ENCODE measurements at regions not wholly inside any gene's neighbourhood (a gene's known extent, or its start where the extent isn't known, plus 50 kb on each side); places are given as distances from the start of the nearest gene placed in this dataset.

GRCh38 chr9:80359941-80360881 lies 788.4 kb downstream of the TLE4 start:
- Histone ChIP-seq H3K9ac (ENCODE audit: control insufficient read depth, extremely low read depth, insufficient read depth, low read length) (no peak overlapping the region), H2AFZ (ENCODE audit: control insufficient read depth, low read length) (no peak overlapping the region), H3K79me2 (ENCODE audit: control insufficient read depth, insufficient read depth, low read length) (no peaks in the 10 kb centered on the region), H3K4me2 (ENCODE audit: control insufficient read depth, extremely low read depth, insufficient read depth, low read depth, low read length) (no peak overlapping the region), H3K4me3 (ENCODE audit: control insufficient read depth in 2 of 3, extremely low read depth in 1 of 3, insufficient read depth in 2 of 3, low read depth in 1 of 3, low read length in 3 of 3) (no peak overlapping the region), H3K36me3 (ENCODE audit: control insufficient read depth in 2 of 2, extremely low read depth in 1 of 2, insufficient read depth in 2 of 2, low read length in 2 of 2) (no peaks in the 10 kb centered on the region), H3K9me3 (ENCODE audit: control insufficient read depth, low read depth, low read length) (no peaks in the 10 kb centered on the region), H3K4me1 (ENCODE audit: control insufficient read depth, extremely low read depth, insufficient read depth, low read length) (no peaks in the 10 kb centered on the region), H3K27ac (ENCODE audit: control insufficient read depth, insufficient read depth, low read length) (no peak overlapping the region), H4K20me1 (ENCODE audit: control insufficient read depth, extremely low read depth, insufficient read depth, low read length) (no peaks in the 10 kb centered on the region), H3K9me1 (ENCODE audit: control insufficient read depth, extremely low read depth, insufficient read depth, low read length) (no peaks in the 10 kb centered on the region), H3K27me3 (ENCODE audit: control insufficient read depth, extremely low read depth, insufficient read depth, low read length) (no peaks in the 10 kb centered on the region)
- FAIRE-seq (no peak), DNase-seq (ENCODE audit: low read depth, low spot score) (no peak)
- TF ChIP-seq, protein P1, sequence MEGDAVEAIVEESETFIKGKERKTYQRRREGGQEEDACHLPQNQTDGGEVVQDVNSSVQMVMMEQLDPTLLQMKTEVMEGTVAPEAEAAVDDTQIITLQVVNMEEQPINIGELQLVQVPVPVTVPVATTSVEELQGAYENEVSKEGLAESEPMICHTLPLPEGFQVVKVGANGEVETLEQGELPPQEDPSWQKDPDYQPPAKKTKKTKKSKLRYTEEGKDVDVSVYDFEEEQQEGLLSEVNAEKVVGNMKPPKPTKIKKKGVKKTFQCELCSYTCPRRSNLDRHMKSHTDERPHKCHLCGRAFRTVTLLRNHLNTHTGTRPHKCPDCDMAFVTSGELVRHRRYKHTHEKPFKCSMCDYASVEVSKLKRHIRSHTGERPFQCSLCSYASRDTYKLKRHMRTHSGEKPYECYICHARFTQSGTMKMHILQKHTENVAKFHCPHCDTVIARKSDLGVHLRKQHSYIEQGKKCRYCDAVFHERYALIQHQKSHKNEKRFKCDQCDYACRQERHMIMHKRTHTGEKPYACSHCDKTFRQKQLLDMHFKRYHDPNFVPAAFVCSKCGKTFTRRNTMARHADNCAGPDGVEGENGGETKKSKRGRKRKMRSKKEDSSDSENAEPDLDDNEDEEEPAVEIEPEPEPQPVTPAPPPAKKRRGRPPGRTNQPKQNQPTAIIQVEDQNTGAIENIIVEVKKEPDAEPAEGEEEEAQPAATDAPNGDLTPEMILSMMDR (optimal IDR thresholded peaks at IDR 0.05 in 1 of 3, IDR thresholded peaks at IDR 0.05 in 1 of 3, conservative IDR thresholded peaks at IDR 0.05 in 1 of 3; ENCODE audit: extremely low read depth in 1 of 3, insufficient read depth in 2 of 3, low read length in 3 of 3) = no peak
- TF ChIP-seq EZH2 (IDR thresholded peaks at IDR 0.05; ENCODE audit: low read length) = no peak
- dilution Hi-C loops (cut with MboI; ENCODE audit: extremely low pct_ligation_motif_present, low sequenced_read_pairs) = no loop called here

GRCh38 chr9:80359291-80359690 lies 787.5 kb downstream of the TLE4 start:
- no peak overlapping the region for H3K27ac ChIP-seq (ENCODE audit: control insufficient read depth, insufficient read depth, low read length)
- no peak for DNase-seq (ENCODE audit: low read depth, low spot score)
- H3K9me1 ChIP-seq (ENCODE audit: control insufficient read depth, extremely low read depth, insufficient read depth, low read length) = no peaks in the 10 kb centered on the region
- dilution Hi-C loops (cut with MboI; ENCODE audit: extremely low pct_ligation_motif_present, low sequenced_read_pairs) = no loop called here
- no peak overlapping the region for H3K9ac ChIP-seq (ENCODE audit: control insufficient read depth, extremely low read depth, insufficient read depth, low read length)
- H3K36me3 ChIP-seq (ENCODE audit: control insufficient read depth in 2 of 2, extremely low read depth in 1 of 2, insufficient read depth in 2 of 2, low read length in 2 of 2) = no peaks in the 10 kb centered on the region
- no peak for FAIRE-seq
- H3K9me3 ChIP-seq (ENCODE audit: control insufficient read depth, low read depth, low read length) = no peaks in the 10 kb centered on the region
- no peaks in the 10 kb centered on the region for H3K79me2 ChIP-seq (ENCODE audit: control insufficient read depth, insufficient read depth, low read length)
- H3K4me1 ChIP-seq (ENCODE audit: control insufficient read depth, extremely low read depth, insufficient read depth, low read length) = no peaks in the 10 kb centered on the region
- no peaks in the 10 kb centered on the region for H3K27me3 ChIP-seq (ENCODE audit: control insufficient read depth, extremely low read depth, insufficient read depth, low read length)
- H3K4me3 ChIP-seq (ENCODE audit: control insufficient read depth in 2 of 3, extremely low read depth in 1 of 3, insufficient read depth in 2 of 3, low read depth in 1 of 3, low read length in 3 of 3) = no peak overlapping the region
- H2AFZ ChIP-seq (ENCODE audit: control insufficient read depth, low read length) = no peak overlapping the region
- H4K20me1 ChIP-seq (ENCODE audit: control insufficient read depth, extremely low read depth, insufficient read depth, low read length) = no peaks in the 10 kb centered on the region
- TF ChIP-seq, protein P1 (optimal IDR thresholded peaks at IDR 0.05 in 1 of 3, IDR thresholded peaks at IDR 0.05 in 1 of 3, conservative IDR thresholded peaks at IDR 0.05 in 1 of 3; ENCODE audit: extremely low read depth in 1 of 3, insufficient read depth in 2 of 3, low read length in 3 of 3) = no peak
- TF ChIP-seq EZH2 (IDR thresholded peaks at IDR 0.05; ENCODE audit: low read length) = no peak
- H3K4me2 ChIP-seq (ENCODE audit: control insufficient read depth, extremely low read depth, insufficient read depth, low read depth, low read length) = no peak overlapping the region
